PC-3 (cell line): ENCODE measurements at regions not wholly inside any gene's neighbourhood (a gene's known extent, or its start where the extent isn't known, plus 50 kb on each side); places are given as distances from the start of the nearest gene placed in this dataset.

ENCODE experiments used
- ATAC-seq: fragments of 200-7000 bp; cut with Tn5 transposase; 2 replicates; pipeline ENCODE4 v1.9.1; 2020; ENCODE audit warnings: mild to moderate bottlenecking, moderate library complexity
- BruUV-seq: library from RNA; stranded (reverse); fragments of 400-500 nt; replicated peaks from 2 replicates; lab custom pipeline; 2021; lab: Mats Ljungman, UMichigan
- CTCF ChIA-PET: fragments of 300-600 bp; sonication (Branson Sonifier 250); formaldehyde crosslinking; loops from one replicate; lab custom pipeline; 2022; ENCODE audit warnings: antibody characterized with exemption; lab: Charles Lee
- POLR2A ChIA-PET: fragments of 300-600 bp; sonication (Branson Sonifier 250); formaldehyde crosslinking; loops from one replicate; lab custom pipeline; 2022; ENCODE audit warnings: antibody characterized with exemption; ENCODE audit not compliant: unreplicated experiment; lab: Charles Lee
- DNase-seq: peaks from one replicate; pipeline ENCODE4 v3.0.0-alpha.2; 2015
- H2AFZ ChIP-seq: fragments of 300-600 bp; sonication (generic); 2 replicates; pipeline ENCODE4 v1.6.0; 2016; ENCODE audit warnings: antibody characterized with exemption, low read length
- H3F3A ChIP-seq: fragments of 300-600 bp; sonication (generic); one replicate; pipeline ENCODE4 v1.6.0; 2017; ENCODE audit warnings: antibody characterized with exemption, low read length, control low read depth, mild to moderate bottlenecking; ENCODE audit not compliant: unreplicated experiment
- H3K27ac ChIP-seq: fragments of 300-600 bp; sonication (generic); 2 replicates; pipeline ENCODE4 v1.5.1; 2016; ENCODE audit warnings: mild to moderate bottlenecking, low read length
- H3K27me3 ChIP-seq: fragments of 300-600 bp; sonication (generic); 2 replicates; pipeline ENCODE4 v1.6.1; 2016; ENCODE audit warnings: low read length, mixed read lengths
- H3K36me3 ChIP-seq: fragments of 300-600 bp; sonication (generic); 2 replicates; pipeline ENCODE4 v1.6.1; 2016; ENCODE audit warnings: low read depth, mixed run types, low read length, mixed read lengths
- H3K4me1 ChIP-seq: fragments of 300-600 bp; sonication (generic); 2 replicates; pipeline ENCODE4 v1.5.1; 2016; ENCODE audit warnings: low read length; ENCODE audit not compliant: insufficient read depth
- H3K4me2 ChIP-seq: fragments of 300-600 bp; sonication (generic); 2 replicates; pipeline ENCODE4 v1.6.0; 2016; ENCODE audit warnings: low read length
- H3K4me3 ChIP-seq: fragments of 300-600 bp; sonication (generic); 2 replicates; pipeline ENCODE4 v1.5.1; 2016; ENCODE audit warnings: mild to moderate bottlenecking, low read length, mixed read lengths
- H3K79me2 ChIP-seq: fragments of 300-600 bp; sonication (generic); 2 replicates; pipeline ENCODE4 v1.6.1; 2017; ENCODE audit warnings: low read length, mixed read lengths
- H3K9ac ChIP-seq: fragments of 300-600 bp; sonication (generic); 2 replicates; pipeline ENCODE4 v1.6.0; 2016; ENCODE audit warnings: mild to moderate bottlenecking, low read length
- H3K9me2 ChIP-seq: fragments of 300-600 bp; sonication (generic); replicated peaks from 2 replicates; pipeline ENCODE4 v1.6.1; 2016; ENCODE audit warnings: mixed run types, low read length, mixed read lengths
- H3K9me3 ChIP-seq: fragments of 300-600 bp; sonication (generic); 2 replicates; pipeline ENCODE4 v1.6.1; 2016; ENCODE audit warnings: low read length, mixed read lengths
- H4K20me1 ChIP-seq: fragments of 300-600 bp; sonication (generic); 2 replicates; pipeline ENCODE4 v1.6.1; 2016; ENCODE audit warnings: low read length, mixed read lengths
- CTCF ChIP-seq: fragments of 300-600 bp; sonication (generic); conservative IDR thresholded peaks from 2 replicates; pipeline ENCODE4 v1.5.1; 2017; ENCODE audit warnings: antibody characterized with exemption, low read depth, mild to moderate bottlenecking, low read length
- EZH2 ChIP-seq: fragments of 300-600 bp; sonication (generic); IDR thresholded peaks from one replicate; pipeline ENCODE4 v1.6.1; 2017; ENCODE audit warnings: antibody characterized with exemption, mild to moderate bottlenecking, low read length; ENCODE audit not compliant: unreplicated experiment
- EZH2phosphoT487 ChIP-seq: fragments of 300-600 bp; sonication (generic); IDR thresholded peaks from 2 replicates; pipeline ENCODE4 v1.6.1; 2018; ENCODE audit warnings: mild to moderate bottlenecking, antibody characterized with exemption, low read length, borderline replicate concordance
- intact Hi-C: fragments of 100-400 bp; cut with micrococcal nuclease; formaldehyde crosslinking; loops from 2 replicates; pipeline ENCODE4 v1.9.0; 2023

GRCh38 chr6:169161572-169162167, 92.0 kb downstream of the THBS2 start:
- H3K4me2 ChIP-seq, result no peak overlapping the region
- intact Hi-C loops, result no loop called here
- H2AFZ ChIP-seq, result no peak overlapping the region
- CTCF ChIA-PET, result no interaction called here
- H3K27ac ChIP-seq, result peak overlapping the region; percentile 73
- no peaks in the 10 kb centered on the region for H3F3A ChIP-seq
- H4K20me1 ChIP-seq, result no peaks in the 10 kb centered on the region
- no peak overlapping the region for H3K4me3 ChIP-seq
- H3K27me3 ChIP-seq, result no peaks in the 10 kb centered on the region
- ATAC-seq, result no peak
- POLR2A ChIA-PET, result no interaction called here
- H3K36me3 ChIP-seq, result no peaks in the 10 kb centered on the region
- peaks cover 11% of the 10 kb centered on the region; the same call in 1 of the 2 replicates for H3K4me1 ChIP-seq
- BruUV-seq, result no TSS peak
- DNase-seq, result no peak
- H3K9me3 ChIP-seq, result no peaks in the 10 kb centered on the region
- TF ChIP-seq EZH2phosphoT487 (no peak), CTCF (no peak)
- no peaks in the 10 kb centered on the region for H3K9me2 ChIP-seq
- peak overlapping the region; percentile 57; the same call in 1 of the 2 replicates for H3K9ac ChIP-seq
- H3K79me2 ChIP-seq, result no peaks in the 10 kb centered on the region

GRCh38 chr6:169160855-169161560, 92.6 kb downstream of the THBS2 start:
- no TSS peak for BruUV-seq
- H2AFZ ChIP-seq, result no peak overlapping the region

More at GRCh38 chr6:169160855-169161560, 92.6 kb downstream of the THBS2 start:
- intact Hi-C loops, result no loop called here
- no peak overlapping the region for H3K9ac ChIP-seq
- H3K4me2 ChIP-seq, result no peak overlapping the region
- no peaks in the 10 kb centered on the region for H3K9me2 ChIP-seq
- no peaks in the 10 kb centered on the region for H3K27me3 ChIP-seq
- H3K79me2 ChIP-seq, result no peaks in the 10 kb centered on the region
- no peaks in the 10 kb centered on the region for H3K36me3 ChIP-seq
- no peak for DNase-seq
- CTCF ChIA-PET, result no interaction called here
- POLR2A ChIA-PET, result no interaction called here
- no peaks in the 10 kb centered on the region for H4K20me1 ChIP-seq
- no peak for TF ChIP-seq EZH2
- TF ChIP-seq EZH2phosphoT487, result no peak
- no peak for TF ChIP-seq CTCF
- no peaks in the 10 kb centered on the region for H3F3A ChIP-seq
- no peak overlapping the region for H3K4me3 ChIP-seq
- ATAC-seq, result no peak
- H3K4me1 ChIP-seq, result peaks cover 11% of the 10 kb centered on the region; the same call in 1 of the 2 replicates
- H3K27ac ChIP-seq, result no peak overlapping the region
- no peaks in the 10 kb centered on the region for H3K9me3 ChIP-seq
